ENCODE measurements at regions not wholly inside any gene's neighbourhood (a gene's known extent, or its start where the extent isn't known, plus 50 kb on each side); places are given as distances from the start of the nearest gene placed in this dataset.

DNA sequence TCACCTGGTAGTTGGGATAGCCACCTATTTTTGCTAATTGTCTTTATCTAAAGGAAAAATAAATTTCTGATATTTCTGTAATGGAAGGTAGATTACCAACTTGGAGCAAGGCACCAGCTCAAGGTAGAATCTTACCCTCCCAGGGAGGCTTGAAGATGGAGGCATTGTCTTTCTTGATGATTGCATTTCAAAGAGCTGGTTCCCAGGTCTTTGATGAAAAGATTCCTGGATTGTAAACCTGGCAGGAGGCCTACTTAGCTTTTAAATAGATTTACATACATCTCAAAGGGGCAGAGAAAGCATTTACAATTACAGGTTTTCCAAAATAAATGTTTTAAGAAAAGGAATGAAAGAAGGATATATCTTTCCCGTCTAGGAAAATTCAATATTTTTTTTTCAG, 729.2 kb downstream of the LRFN5 start:
- WGBS, 2 donors: 34 to 35% methylated on average over 1 of the region's 1 CpG
- H3K4me3 ChIP-seq (ENCODE audit: low read depth, poor library complexity, severe bottlenecking): no peak overlapping the region
- no peak for TF ChIP-seq POLR2A (IDR thresholded peaks at IDR 0.05)
- TF ChIP-seq, protein P1, sequence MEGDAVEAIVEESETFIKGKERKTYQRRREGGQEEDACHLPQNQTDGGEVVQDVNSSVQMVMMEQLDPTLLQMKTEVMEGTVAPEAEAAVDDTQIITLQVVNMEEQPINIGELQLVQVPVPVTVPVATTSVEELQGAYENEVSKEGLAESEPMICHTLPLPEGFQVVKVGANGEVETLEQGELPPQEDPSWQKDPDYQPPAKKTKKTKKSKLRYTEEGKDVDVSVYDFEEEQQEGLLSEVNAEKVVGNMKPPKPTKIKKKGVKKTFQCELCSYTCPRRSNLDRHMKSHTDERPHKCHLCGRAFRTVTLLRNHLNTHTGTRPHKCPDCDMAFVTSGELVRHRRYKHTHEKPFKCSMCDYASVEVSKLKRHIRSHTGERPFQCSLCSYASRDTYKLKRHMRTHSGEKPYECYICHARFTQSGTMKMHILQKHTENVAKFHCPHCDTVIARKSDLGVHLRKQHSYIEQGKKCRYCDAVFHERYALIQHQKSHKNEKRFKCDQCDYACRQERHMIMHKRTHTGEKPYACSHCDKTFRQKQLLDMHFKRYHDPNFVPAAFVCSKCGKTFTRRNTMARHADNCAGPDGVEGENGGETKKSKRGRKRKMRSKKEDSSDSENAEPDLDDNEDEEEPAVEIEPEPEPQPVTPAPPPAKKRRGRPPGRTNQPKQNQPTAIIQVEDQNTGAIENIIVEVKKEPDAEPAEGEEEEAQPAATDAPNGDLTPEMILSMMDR (IDR thresholded peaks at IDR 0.05): no peak
- intact Hi-C loops (cut with DNase I; ENCODE audit: low total_unique reads): no loop called here
- DNase-seq (ENCODE audit: low spot score in 2 of 2): no peak

DNA sequence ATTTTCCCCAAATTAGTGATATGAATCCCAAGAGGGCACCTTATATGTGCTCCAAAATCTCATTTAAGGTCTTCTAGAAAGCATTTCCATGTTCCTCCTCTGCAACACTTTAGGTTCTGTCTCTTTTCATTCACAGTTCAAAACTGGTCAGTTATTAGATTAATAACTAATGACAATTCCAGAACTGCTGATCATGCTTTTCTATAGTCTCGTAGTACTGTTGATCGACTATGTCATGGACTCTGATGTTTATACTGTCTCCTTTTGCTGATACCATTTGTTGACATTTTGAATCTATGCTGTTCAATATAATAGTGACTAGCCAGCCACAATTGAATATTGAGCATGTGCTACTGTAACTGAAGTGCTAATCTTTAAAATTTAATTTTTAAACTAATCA, 728.3 kb downstream of the LRFN5 start:
- H3K4me3 ChIP-seq (ENCODE audit: low read depth, poor library complexity, severe bottlenecking): no peak overlapping the region
- WGBS, 2 donors: 84 to 88% methylated on average over 2 of the region's 2 CpGs
- TF ChIP-seq POLR2A (IDR thresholded peaks at IDR 0.05): no peak
- TF ChIP-seq, protein P1 (IDR thresholded peaks at IDR 0.05): no peak
- no peak for DNase-seq (ENCODE audit: low spot score in 2 of 2)
- intact Hi-C loops (cut with DNase I; ENCODE audit: low total_unique reads): no loop called here

DNA sequence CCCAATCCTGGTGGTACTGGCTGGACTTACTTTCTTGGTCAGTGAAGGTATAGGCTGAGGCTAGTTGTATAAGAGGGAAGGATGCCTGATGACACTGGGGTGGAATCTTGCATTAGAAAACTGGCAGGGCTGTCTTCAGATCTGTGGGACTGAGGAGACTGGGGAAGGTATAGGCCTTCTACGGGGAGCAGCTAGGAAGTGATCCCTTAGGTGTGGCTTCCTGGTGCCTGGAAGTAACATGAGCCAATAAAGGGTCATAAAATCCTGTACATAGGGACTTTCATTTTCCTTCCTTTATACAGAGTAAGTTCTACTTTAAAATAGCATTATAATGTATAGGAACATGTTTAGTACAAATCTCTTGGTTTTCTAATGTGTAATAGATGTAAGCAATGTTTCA, 716.8 kb downstream of the LRFN5 start:
- no peak for DNase-seq (ENCODE audit: low spot score in 2 of 2)
- no peak overlapping the region for H3K4me3 ChIP-seq (ENCODE audit: low read depth, poor library complexity, severe bottlenecking)
- WGBS, 2 donors: 38 to 57% methylated on average over 1 of the region's 1 CpG
- intact Hi-C loops (cut with DNase I; ENCODE audit: low total_unique reads): no loop called here
- no peak for TF ChIP-seq POLR2A (IDR thresholded peaks at IDR 0.05)
- TF ChIP-seq, protein P1 (IDR thresholded peaks at IDR 0.05): no peak

DNA sequence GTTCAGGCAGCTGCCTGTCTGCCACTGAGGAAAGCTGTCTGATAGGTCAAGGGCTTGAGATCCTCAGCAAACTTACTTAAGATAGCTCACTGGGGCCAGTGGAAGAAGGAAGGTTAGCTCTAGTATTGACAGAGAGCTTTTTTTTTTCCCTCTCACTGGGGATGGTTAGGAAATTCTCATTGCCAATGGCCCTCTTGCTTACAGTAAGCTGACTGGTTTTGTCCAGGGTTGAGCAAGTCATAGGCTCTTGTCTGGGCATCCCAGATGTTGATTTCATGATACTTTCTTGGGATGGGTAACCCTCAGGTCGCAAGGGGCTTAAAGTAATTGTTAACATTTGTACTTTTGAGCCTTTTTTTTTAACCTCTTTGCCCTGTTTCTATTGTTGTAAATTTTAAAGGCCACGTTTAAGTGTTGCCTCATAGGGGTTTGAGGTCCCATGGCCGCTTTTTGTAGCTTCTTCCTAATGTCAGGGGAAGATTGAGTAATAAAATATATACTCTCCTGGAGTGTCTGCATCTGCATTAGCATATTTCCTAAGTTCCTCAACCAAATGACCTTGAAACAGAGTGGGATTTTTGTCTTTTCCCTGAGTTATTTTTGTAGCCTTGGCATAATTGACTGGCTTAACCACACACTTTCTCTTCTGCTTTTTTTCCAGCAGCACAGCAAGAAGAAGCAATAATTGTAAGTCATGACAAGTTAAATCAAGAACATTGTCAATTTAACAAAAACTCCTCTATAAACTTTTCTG, 716.0 kb downstream of the LRFN5 start:
- no peak overlapping the region for H3K4me3 ChIP-seq (ENCODE audit: low read depth, poor library complexity, severe bottlenecking)
- intact Hi-C loops (cut with DNase I; ENCODE audit: low total_unique reads): no loop called here

DNA sequence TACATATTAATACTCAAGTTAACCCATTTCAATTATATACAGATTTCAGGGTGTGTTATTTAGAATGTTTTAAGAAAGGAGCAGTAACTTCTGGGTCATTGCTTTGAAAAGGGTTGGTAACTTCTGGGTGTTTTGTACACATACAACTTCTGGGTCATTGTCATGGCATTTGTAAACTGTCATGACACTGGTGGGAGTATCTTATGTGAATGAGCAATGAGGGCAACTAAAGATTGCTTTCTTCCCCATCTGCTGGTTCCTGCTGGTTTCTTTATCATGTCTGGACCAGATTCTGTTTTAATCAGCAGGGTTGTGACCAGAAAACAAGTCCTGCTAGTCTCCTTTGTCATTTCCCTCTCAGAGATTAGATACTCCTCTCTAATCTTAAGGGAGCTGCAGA, 713.3 kb downstream of the LRFN5 start:
- intact Hi-C loops (cut with DNase I; ENCODE audit: low total_unique reads): no loop called here
- no peak overlapping the region for H3K4me3 ChIP-seq (ENCODE audit: low read depth, poor library complexity, severe bottlenecking)
- TF ChIP-seq, protein P1 (IDR thresholded peaks at IDR 0.05): no peak
- TF ChIP-seq POLR2A (IDR thresholded peaks at IDR 0.05): no peak
- no peak for DNase-seq (ENCODE audit: low spot score in 2 of 2)

More for the DNA sequence above, 716.0 kb downstream of the LRFN5 start:
- TF ChIP-seq POLR2A (IDR thresholded peaks at IDR 0.05): no peak
- TF ChIP-seq, protein P1 (IDR thresholded peaks at IDR 0.05): no peak
- DNase-seq (ENCODE audit: low spot score in 2 of 2): no peak
- 71 to 83% methylated on average over 3 of the region's 3 CpGs for WGBS, 2 donors

DNA sequence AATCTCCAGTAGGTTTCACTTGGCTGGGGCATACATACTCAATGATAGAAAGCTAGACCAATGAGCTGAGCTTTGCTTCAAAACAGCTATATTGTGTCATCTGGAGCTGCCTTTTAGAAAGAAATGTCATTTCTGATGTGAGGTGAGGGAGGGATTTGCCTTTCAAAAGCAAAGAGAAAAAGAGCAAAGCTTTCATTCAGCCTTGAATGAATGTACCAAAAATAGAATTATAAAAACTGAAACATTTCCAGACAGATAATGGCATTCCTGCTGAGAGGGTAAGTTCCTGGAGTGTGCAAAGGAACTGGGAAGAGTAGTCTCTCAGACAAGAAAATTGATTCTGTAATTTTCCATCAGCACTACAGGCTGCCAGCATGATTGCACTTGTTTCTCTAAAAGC, 710.0 kb downstream of the LRFN5 start:
- intact Hi-C loops (cut with DNase I; ENCODE audit: low total_unique reads): no loop called here
- H3K4me3 ChIP-seq (ENCODE audit: low read depth, poor library complexity, severe bottlenecking): no peak overlapping the region
- TF ChIP-seq, protein P1 (IDR thresholded peaks at IDR 0.05): no peak
- TF ChIP-seq POLR2A (IDR thresholded peaks at IDR 0.05): no peak
- DNase-seq (ENCODE audit: low spot score in 2 of 2): no peak

Data from lower leg skin (tissue), 4 donors.